Thyroid gland (tissue), 4 donors: ENCODE measurements at regions not wholly inside any gene's neighbourhood (a gene's known extent, or its start where the extent isn't known, plus 50 kb on each side); places are given as distances from the start of the nearest gene placed in this dataset.

Experiments used
- POLR2A ChIP-seq, 2 donors: fragments of 450-650 bp; IDR thresholded peaks; one replicate each; pipeline ENCODE4 v1.6.1; 2017; ENCODE audit warnings: antibody characterized with exemption in 2 of 2, mild to moderate bottlenecking in 2 of 2, moderate library complexity in 1 of 2
- TF ChIP-seq, protein P1 (sequence below), 6 experiments: fragments of 200-600 bp in 3 of 6; fragments of 450-650 bp in 3 of 6; sonication (generic) in 3 of 6; IDR thresholded peaks; one replicate each; pipeline ENCODE4 v1.5.1; 2016 to 2019; ENCODE audit warnings: antibody characterized with exemption in 6 of 6, mild to moderate bottlenecking in 2 of 6, inconsistent platforms in 1 of 6, moderate library complexity in 1 of 6

DNA sequence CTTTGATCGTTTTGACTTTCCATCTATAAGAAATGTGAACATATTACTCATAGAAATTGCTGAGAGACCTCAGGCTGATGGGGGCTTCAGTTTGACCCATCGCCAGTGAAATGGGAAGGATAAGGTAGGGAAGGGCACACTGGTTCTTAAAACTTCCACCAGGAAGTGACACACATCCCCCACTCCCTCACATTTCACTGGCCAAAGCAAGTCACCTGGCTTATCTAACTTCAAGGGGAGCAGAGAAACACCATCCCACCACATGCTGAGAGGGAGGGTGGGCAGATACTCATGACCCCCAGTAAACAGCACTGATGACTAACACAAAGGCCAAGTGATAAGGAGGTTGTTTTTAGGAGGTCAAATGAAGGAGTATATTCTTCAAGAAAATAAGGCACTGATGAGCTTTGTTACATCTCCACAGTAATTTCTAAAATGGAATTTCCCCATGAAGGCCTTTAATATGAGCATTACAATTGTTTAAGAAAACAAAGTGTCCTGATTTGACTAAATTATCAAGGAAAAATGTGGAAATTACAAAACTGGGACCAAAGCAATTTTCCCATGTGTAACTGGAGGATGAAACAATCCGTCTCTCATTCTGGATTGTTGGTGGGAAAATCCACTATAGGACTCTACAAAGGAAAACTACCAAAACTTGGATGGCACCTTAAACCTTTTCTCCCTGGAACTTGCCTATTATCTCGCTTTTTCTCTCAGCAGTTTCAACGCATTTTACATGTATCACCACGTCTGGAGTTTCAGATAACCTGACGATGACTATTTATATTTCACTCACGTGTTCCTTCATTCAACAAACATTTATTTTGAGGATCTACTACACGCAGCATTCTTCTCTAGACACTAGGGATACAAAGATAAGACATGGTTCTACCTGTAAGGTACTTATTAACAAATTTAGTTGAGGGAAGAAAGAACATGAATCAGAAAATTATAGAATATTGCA, 91.8 kb upstream of the EEA1 start:
- TF ChIP-seq, protein P1, sequence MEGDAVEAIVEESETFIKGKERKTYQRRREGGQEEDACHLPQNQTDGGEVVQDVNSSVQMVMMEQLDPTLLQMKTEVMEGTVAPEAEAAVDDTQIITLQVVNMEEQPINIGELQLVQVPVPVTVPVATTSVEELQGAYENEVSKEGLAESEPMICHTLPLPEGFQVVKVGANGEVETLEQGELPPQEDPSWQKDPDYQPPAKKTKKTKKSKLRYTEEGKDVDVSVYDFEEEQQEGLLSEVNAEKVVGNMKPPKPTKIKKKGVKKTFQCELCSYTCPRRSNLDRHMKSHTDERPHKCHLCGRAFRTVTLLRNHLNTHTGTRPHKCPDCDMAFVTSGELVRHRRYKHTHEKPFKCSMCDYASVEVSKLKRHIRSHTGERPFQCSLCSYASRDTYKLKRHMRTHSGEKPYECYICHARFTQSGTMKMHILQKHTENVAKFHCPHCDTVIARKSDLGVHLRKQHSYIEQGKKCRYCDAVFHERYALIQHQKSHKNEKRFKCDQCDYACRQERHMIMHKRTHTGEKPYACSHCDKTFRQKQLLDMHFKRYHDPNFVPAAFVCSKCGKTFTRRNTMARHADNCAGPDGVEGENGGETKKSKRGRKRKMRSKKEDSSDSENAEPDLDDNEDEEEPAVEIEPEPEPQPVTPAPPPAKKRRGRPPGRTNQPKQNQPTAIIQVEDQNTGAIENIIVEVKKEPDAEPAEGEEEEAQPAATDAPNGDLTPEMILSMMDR (IDR thresholded peaks at IDR 0.05) = no peak
- no peak for TF ChIP-seq POLR2A (IDR thresholded peaks at IDR 0.05)
